ENCODE measurements at regions not wholly inside any gene's neighbourhood (a gene's known extent, or its start where the extent isn't known, plus 50 kb on each side); places are given as distances from the start of the nearest gene placed in this dataset.

- CTCF ChIA-PET = no interaction called here
- 94% methylated on average over 4 of the region's 9 CpGs for WGBS (ENCODE audit: insufficient coverage)
These were observed 863.2 kb downstream of the DIAPH3 start for GRCh38 chr13:59300355-59301173.

GRCh38 chr13:59301174-59301567 is 862.6 kb downstream of the DIAPH3 start:
- no CpG with 5 or more reads among the region's 2 CpGs for WGBS (ENCODE audit: insufficient coverage)
- H3K27me3 Mint-ChIP-seq = no peaks in the 10 kb centered on the region
- Histone ChIP-seq H3K4me1 (ENCODE audit: control insufficient read depth in 1 of 2, extremely low read depth in 1 of 2, insufficient read depth in 2 of 2, low read length in 2 of 2) (no peaks in the 10 kb centered on the region), H3K27me3 (replicated peaks in 1 of 2; ENCODE audit: control insufficient read depth in 2 of 2, extremely low read depth in 1 of 2, insufficient read depth in 2 of 2, low read length in 1 of 2) (no peaks in the 10 kb centered on the region), H3K27ac (ENCODE audit: low read length) (no peak overlapping the region), H3K9me3 (no peaks in the 10 kb centered on the region), H3K36me3 (ENCODE audit: control insufficient read depth in 2 of 2, extremely low read depth in 1 of 2, insufficient read depth in 1 of 2, low read length in 1 of 2) (no peaks in the 10 kb centered on the region), H3K4me3 (ENCODE audit: control insufficient read depth in 1 of 2, extremely low read depth in 1 of 2, low read length in 1 of 2) (no peak overlapping the region)
- H3K36me3 Mint-ChIP-seq = no peaks in the 10 kb centered on the region
- H3K9me3 Mint-ChIP-seq = peaks cover 0 to 4% (median 0%) of the 10 kb centered on the region in 3 donors
- H3K27ac Mint-ChIP-seq = no peak overlapping the region
- ATAC-seq (replicated peaks in 1 of 4) = no peak
- no peak for DNase-seq
- H3K4me1 Mint-ChIP-seq = no peaks in the 10 kb centered on the region
- POLR2A ChIA-PET = no interaction called here
- CTCF ChIA-PET = no interaction called here
- no peak overlapping the region for H3K4me3 Mint-ChIP-seq

More at GRCh38 chr13:59300355-59301173, 863.2 kb downstream of the DIAPH3 start:
- ATAC-seq (replicated peaks in 1 of 4) (no peak), DNase-seq (no peak)
- Mint-ChIP-seq H3K4me1 (no peaks in the 10 kb centered on the region), H3K36me3 (no peaks in the 10 kb centered on the region), H3K9me3 (peaks cover 0 to 5% (median 0%) of the 10 kb centered on the region in 3 donors), H3K27ac (no peak overlapping the region), H3K27me3 (no peaks in the 10 kb centered on the region), H3K4me3 (no peak overlapping the region)
- POLR2A ChIA-PET = no interaction called here
- no peak overlapping the region for H3K27ac ChIP-seq (ENCODE audit: low read length)
- no peaks in the 10 kb centered on the region for H3K4me1 ChIP-seq (ENCODE audit: control insufficient read depth in 1 of 2, extremely low read depth in 1 of 2, insufficient read depth in 2 of 2, low read length in 2 of 2)
- H3K36me3 ChIP-seq (ENCODE audit: control insufficient read depth in 2 of 2, extremely low read depth in 1 of 2, insufficient read depth in 1 of 2, low read length in 1 of 2) = no peaks in the 10 kb centered on the region
- no peak overlapping the region for H3K4me3 ChIP-seq (ENCODE audit: control insufficient read depth in 1 of 2, extremely low read depth in 1 of 2, low read length in 1 of 2)
- H3K27me3 ChIP-seq (replicated peaks in 1 of 2; ENCODE audit: control insufficient read depth in 2 of 2, extremely low read depth in 1 of 2, insufficient read depth in 2 of 2, low read length in 1 of 2) = no peaks in the 10 kb centered on the region
- no peaks in the 10 kb centered on the region for H3K9me3 ChIP-seq

DNA sequence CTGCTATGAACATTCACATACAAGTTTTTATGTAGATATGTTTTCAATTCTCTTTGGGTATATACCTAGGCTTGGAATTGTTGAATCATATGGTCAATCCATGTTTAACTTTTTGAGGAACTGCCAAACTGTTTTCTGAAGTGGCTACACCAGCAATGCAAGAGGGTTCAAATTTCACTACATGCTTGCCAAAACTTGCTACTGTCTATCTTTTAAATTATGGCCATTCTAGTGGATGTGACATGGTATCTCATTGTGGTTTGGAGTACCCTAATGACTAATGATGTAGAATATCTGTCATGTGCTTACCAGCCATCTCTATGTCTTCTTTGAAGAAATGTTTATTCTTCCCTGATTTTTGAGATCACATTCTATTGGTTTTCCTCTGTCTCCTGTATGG is 860.3 kb downstream of the DIAPH3 start:
- DNase-seq = no peak
- no peak overlapping the region for H3K4me3 Mint-ChIP-seq
- H3K27ac ChIP-seq (ENCODE audit: low read length) = no peak overlapping the region
- no peaks in the 10 kb centered on the region for H3K4me1 ChIP-seq (ENCODE audit: control insufficient read depth in 1 of 2, extremely low read depth in 1 of 2, insufficient read depth in 2 of 2, low read length in 2 of 2)
- ChIA-PET CTCF (no interaction called here), POLR2A (no interaction called here)
- H3K9me3 Mint-ChIP-seq = no peaks in the 10 kb centered on the region
- peaks cover under 1 to 5% of the 10 kb centered on the region in 2 donors for H3K27me3 Mint-ChIP-seq
- no peak overlapping the region for H3K4me3 ChIP-seq (ENCODE audit: control insufficient read depth in 1 of 2, extremely low read depth in 1 of 2, low read length in 1 of 2)
- no peaks in the 10 kb centered on the region for H3K9me3 ChIP-seq
- H3K36me3 Mint-ChIP-seq = no peaks in the 10 kb centered on the region
- no peak overlapping the region for H3K27ac Mint-ChIP-seq
- no peaks in the 10 kb centered on the region for H3K36me3 ChIP-seq (ENCODE audit: control insufficient read depth in 2 of 2, extremely low read depth in 1 of 2, insufficient read depth in 1 of 2, low read length in 1 of 2)
- no peaks in the 10 kb centered on the region for H3K4me1 Mint-ChIP-seq
- no peak for ATAC-seq (replicated peaks in 1 of 4)
- H3K27me3 ChIP-seq (replicated peaks in 1 of 2; ENCODE audit: control insufficient read depth in 2 of 2, extremely low read depth in 1 of 2, insufficient read depth in 2 of 2, low read length in 1 of 2) = no peaks in the 10 kb centered on the region

DNA sequence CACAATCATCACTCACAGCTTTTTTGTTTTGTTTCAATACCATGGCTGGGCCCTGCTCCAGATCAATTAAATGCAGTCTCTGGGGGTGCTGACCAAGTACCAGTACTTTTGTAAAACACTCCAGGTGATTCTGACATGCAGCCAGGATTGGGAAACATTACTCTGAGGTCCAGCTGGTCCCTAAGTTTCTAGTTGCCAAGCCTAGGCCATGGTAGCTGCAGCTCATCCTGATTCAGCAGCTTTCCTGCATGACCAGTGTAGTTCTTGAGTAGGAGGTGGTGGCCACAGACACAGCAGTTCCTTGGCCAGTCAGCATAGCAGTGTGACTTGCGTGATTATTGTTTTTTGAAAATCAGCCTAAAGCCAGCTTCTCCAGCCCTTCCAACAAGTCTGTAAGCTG is 859.1 kb downstream of the DIAPH3 start:
- Histone ChIP-seq H3K27me3 (replicated peaks in 1 of 2; ENCODE audit: control insufficient read depth in 2 of 2, extremely low read depth in 1 of 2, insufficient read depth in 2 of 2, low read length in 1 of 2) (no peaks in the 10 kb centered on the region), H3K9me3 (no peaks in the 10 kb centered on the region), H3K4me1 (ENCODE audit: control insufficient read depth in 1 of 2, extremely low read depth in 1 of 2, insufficient read depth in 2 of 2, low read length in 2 of 2) (no peaks in the 10 kb centered on the region), H3K4me3 (ENCODE audit: control insufficient read depth in 1 of 2, extremely low read depth in 1 of 2, low read length in 1 of 2) (no peak overlapping the region), H3K36me3 (ENCODE audit: control insufficient read depth in 2 of 2, extremely low read depth in 1 of 2, insufficient read depth in 1 of 2, low read length in 1 of 2) (no peaks in the 10 kb centered on the region), H3K27ac (ENCODE audit: low read length) (no peak overlapping the region)
- Mint-ChIP-seq H3K27me3 (peaks cover 4 to 5% of the 10 kb centered on the region in 2 donors), H3K36me3 (no peaks in the 10 kb centered on the region), H3K27ac (no peak overlapping the region), H3K4me3 (no peak overlapping the region), H3K9me3 (no peaks in the 10 kb centered on the region), H3K4me1 (no peaks in the 10 kb centered on the region)
- ChIA-PET CTCF (no interaction called here), POLR2A (no interaction called here)
- no peak for ATAC-seq (replicated peaks in 1 of 4)
- no peak for DNase-seq
- WGBS (ENCODE audit: insufficient coverage) = 100% methylated on average over 1 of the region's 1 CpG

DNA sequence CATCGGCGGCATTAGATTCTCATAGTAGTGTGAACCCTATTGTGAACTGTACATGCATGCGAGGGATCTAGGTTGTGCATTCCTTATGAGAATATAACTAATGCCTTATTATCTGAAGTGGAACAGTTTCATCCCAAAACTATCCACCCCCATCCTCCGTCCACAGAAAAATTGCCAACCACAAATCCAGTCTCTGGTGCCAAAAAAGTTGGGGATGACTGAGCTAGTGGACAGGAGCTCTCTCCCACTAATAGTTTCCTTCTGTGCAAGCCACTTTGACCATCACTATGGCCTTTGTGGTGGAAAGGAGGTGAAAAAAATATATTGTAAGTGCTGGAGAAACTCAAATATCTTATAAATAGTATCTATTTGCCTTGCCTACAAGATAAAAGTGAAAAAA is 857.8 kb downstream of the DIAPH3 start:
- DNase-seq = no peak
- Histone ChIP-seq H3K27ac (ENCODE audit: low read length) (no peak overlapping the region), H3K4me3 (ENCODE audit: control insufficient read depth in 1 of 2, extremely low read depth in 1 of 2, low read length in 1 of 2) (no peak overlapping the region), H3K9me3 (no peaks in the 10 kb centered on the region), H3K4me1 (ENCODE audit: control insufficient read depth in 1 of 2, extremely low read depth in 1 of 2, insufficient read depth in 2 of 2, low read length in 2 of 2) (no peaks in the 10 kb centered on the region), H3K27me3 (replicated peaks in 1 of 2; ENCODE audit: control insufficient read depth in 2 of 2, extremely low read depth in 1 of 2, insufficient read depth in 2 of 2, low read length in 1 of 2) (peaks cover 0 to 2% of the 10 kb centered on the region in 2 experiments), H3K36me3 (ENCODE audit: control insufficient read depth in 2 of 2, extremely low read depth in 1 of 2, insufficient read depth in 1 of 2, low read length in 1 of 2) (no peaks in the 10 kb centered on the region)
- ChIA-PET CTCF (no interaction called here), POLR2A (no interaction called here)
- Mint-ChIP-seq H3K9me3 (no peaks in the 10 kb centered on the region), H3K27me3 (peaks cover 4 to 5% of the 10 kb centered on the region in 2 donors), H3K36me3 (no peaks in the 10 kb centered on the region), H3K4me3 (no peak overlapping the region), H3K27ac (no peak overlapping the region), H3K4me1 (no peaks in the 10 kb centered on the region)
- no peak for ATAC-seq (replicated peaks in 1 of 4)
- no CpG with 5 or more reads among the region's 4 CpGs for WGBS (ENCODE audit: insufficient coverage)

DNA sequence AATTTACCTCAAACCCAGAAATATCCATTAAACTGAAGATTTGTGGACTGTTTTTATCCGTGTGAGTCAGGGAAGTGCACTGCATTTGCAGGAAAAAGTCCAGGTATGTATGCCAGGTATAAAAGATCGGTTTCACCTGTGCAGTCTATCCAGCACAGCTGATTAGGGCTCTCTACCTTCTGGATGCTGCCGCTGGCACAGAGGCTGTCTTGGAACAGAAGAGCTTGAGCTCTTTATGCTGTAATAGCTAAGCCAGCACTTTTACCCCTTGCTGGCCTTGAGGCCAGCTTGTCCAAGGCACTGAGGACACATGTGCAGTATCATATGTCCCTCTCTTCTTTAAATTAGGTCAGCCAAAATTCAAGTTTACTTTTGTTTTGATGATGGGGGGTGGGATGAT is 851.0 kb downstream of the DIAPH3 start:
- Mint-ChIP-seq H3K36me3 (no peaks in the 10 kb centered on the region), H3K4me1 (no peaks in the 10 kb centered on the region), H3K27ac (no peak overlapping the region), H3K9me3 (no peaks in the 10 kb centered on the region), H3K27me3 (peaks cover 3 to 4% of the 10 kb centered on the region in 2 donors), H3K4me3 (no peak overlapping the region)
- no peak overlapping the region for H3K27ac ChIP-seq (ENCODE audit: low read length)
- H3K36me3 ChIP-seq (ENCODE audit: control insufficient read depth in 2 of 2, extremely low read depth in 1 of 2, insufficient read depth in 1 of 2, low read length in 1 of 2) = no peaks in the 10 kb centered on the region
- WGBS (ENCODE audit: insufficient coverage) = 83% methylated on average over 2 of the region's 3 CpGs
- peaks cover 0 to 2% of the 10 kb centered on the region in 2 experiments for H3K27me3 ChIP-seq (replicated peaks in 1 of 2; ENCODE audit: control insufficient read depth in 2 of 2, extremely low read depth in 1 of 2, insufficient read depth in 2 of 2, low read length in 1 of 2)
- DNase-seq (no peak), ATAC-seq (replicated peaks in 1 of 4) (no peak)
- no peak overlapping the region for H3K4me3 ChIP-seq (ENCODE audit: control insufficient read depth in 1 of 2, extremely low read depth in 1 of 2, low read length in 1 of 2)
- ChIA-PET POLR2A (no interaction called here), CTCF (no interaction called here)
- H3K4me1 ChIP-seq (ENCODE audit: control insufficient read depth in 1 of 2, extremely low read depth in 1 of 2, insufficient read depth in 2 of 2, low read length in 2 of 2) = no peaks in the 10 kb centered on the region
- H3K9me3 ChIP-seq = no peaks in the 10 kb centered on the region

Measured in T-cell (primary cell).